GM13976 (cell line): ENCODE measurements at regions not wholly inside any gene's neighbourhood (a gene's known extent, or its start where the extent isn't known, plus 50 kb on each side); places are given as distances from the start of the nearest gene placed in this dataset.

ENCODE experiments used
- DNase-seq: peaks from one replicate; pipeline ENCODE4 v3.0.0; 2012; ENCODE audit warnings: low spot score
- CTCF ChIP-seq: IDR thresholded peaks from 2 replicates; pipeline ENCODE4 v1.5.1; 2012; ENCODE audit warnings: borderline replicate concordance, mild to moderate bottlenecking; ENCODE audit not compliant: insufficient read depth; ENCODE audit errors: extremely low read depth, missing control alignments, control extremely low read depth
- in situ Hi-C: fragments of 300-500 bp; cut with MboI; formaldehyde crosslinking; loops from one replicate; pipeline ENCODE4 v1.12.0; 2022; ENCODE audit warnings: low sequenced_read_pairs, mixed read lengths, inconsistent platforms; ENCODE audit not compliant: unreplicated experiment

GRCh38 chr6:14857001-14857400, 388.9 kb upstream of the JARID2 start:
- no peak for DNase-seq
- in situ Hi-C loops = no loop called here
- TF ChIP-seq CTCF = no peak

GRCh38 chr6:14857501-14857900, 388.4 kb upstream of the JARID2 start:
- no peak for TF ChIP-seq CTCF
- in situ Hi-C loops = no loop called here
- DNase-seq = peak; percentile 58

GRCh38 chr6:14858808-14859207, 387.1 kb upstream of the JARID2 start:
- no peak for TF ChIP-seq CTCF
- DNase-seq = no peak
- in situ Hi-C loops = no loop called here

GRCh38 chr6:14860774-14861173, 385.1 kb upstream of the JARID2 start:
- in situ Hi-C loops = no loop called here
- no peak for TF ChIP-seq CTCF
- no peak for DNase-seq

GRCh38 chr6:14861491-14861943, 384.4 kb upstream of the JARID2 start:
- DNase-seq = no peak

GRCh38 chr6:14862845-14863244, 383.0 kb upstream of the JARID2 start:
- in situ Hi-C loops = no loop called here
- no peak for TF ChIP-seq CTCF
- DNase-seq = no peak

More at GRCh38 chr6:14861491-14861943, 384.4 kb upstream of the JARID2 start:
- TF ChIP-seq CTCF = no peak
- in situ Hi-C loops = no loop called here
